DND-41 (cell line): ENCODE measurements at regions not wholly inside any gene's neighbourhood (a gene's known extent, or its start where the extent isn't known, plus 50 kb on each side); places are given as distances from the start of the nearest gene placed in this dataset.

Experiments
- ATAC-seq: fragments of 200-7000 bp; cut with Tn5 transposase; 3 replicates; pipeline ENCODE4 v1.9.1; 2021; ENCODE audit warnings: low read depth; ENCODE audit not compliant: insufficient read depth
- DNase-seq: peaks from one replicate; pipeline ENCODE4 v3.0.0-alpha.2; 2020
- H2AFZ ChIP-seq: 2 replicates; pipeline ENCODE4 v1.6.0; 2012; ENCODE audit warnings: low read depth, low read length
- H3K27ac ChIP-seq: 2 replicates; pipeline ENCODE4 v1.5.1; 2012; ENCODE audit warnings: low read length, inconsistent platforms
- H3K27me3 ChIP-seq: fragments of 200-600 bp; sonication (generic); 2 replicates; pipeline ENCODE4 v1.6.0; 2012; ENCODE audit warnings: low read length, mild to moderate bottlenecking, inconsistent platforms; ENCODE audit not compliant: insufficient read depth, poor library complexity
- H3K36me3 ChIP-seq: 2 replicates; pipeline ENCODE4 v1.5.1; 2012; ENCODE audit warnings: low read length, inconsistent platforms; ENCODE audit not compliant: insufficient read depth
- H3K4me1 ChIP-seq: 2 replicates; pipeline ENCODE4 v1.5.1; 2012; ENCODE audit warnings: mild to moderate bottlenecking, low read length; ENCODE audit not compliant: insufficient read depth
- H3K4me2 ChIP-seq: 2 replicates; pipeline ENCODE4 v1.6.0; 2012; ENCODE audit warnings: mild to moderate bottlenecking, moderate library complexity, low read length, inconsistent platforms; ENCODE audit not compliant: insufficient read depth
- H3K4me3 ChIP-seq, 2 experiments: fragments of 200-600 bp in 1 of 2; shearing (Covaris generic) in 1 of 2; 2 replicates each; pipeline ENCODE4 v1.5.1; 2012 to 2016; ENCODE audit warnings: inconsistent platforms in 2 of 2, low read length in 2 of 2, mild to moderate bottlenecking in 2 of 2, low read depth in 1 of 2, moderate library complexity in 1 of 2
- H3K79me2 ChIP-seq: 2 replicates; pipeline ENCODE4 v1.6.0; 2012; ENCODE audit warnings: low read length, inconsistent platforms; ENCODE audit not compliant: insufficient read depth
- H3K9ac ChIP-seq: 2 replicates; pipeline ENCODE4 v1.6.0; 2012; ENCODE audit warnings: low read depth, mild to moderate bottlenecking, inconsistent platforms, low read length, moderate library complexity
- H3K9me3 ChIP-seq: 2 replicates; pipeline ENCODE4 v1.5.1; 2012; ENCODE audit warnings: low read length, moderate library complexity, mild to moderate bottlenecking, inconsistent platforms; ENCODE audit not compliant: insufficient read depth, severe bottlenecking
- H4K20me1 ChIP-seq: 2 replicates; pipeline ENCODE4 v1.6.0; 2012; ENCODE audit warnings: low read length; ENCODE audit not compliant: insufficient read depth
- EZH2 ChIP-seq: IDR thresholded peaks from 3 replicates; pipeline ENCODE4 v1.6.1; 2012; ENCODE audit warnings: borderline replicate concordance, low read depth, mild to moderate bottlenecking, moderate library complexity, low read length, inconsistent platforms; ENCODE audit not compliant: severe bottlenecking
- TF ChIP-seq, protein P1 (sequence below): IDR thresholded peaks from 2 replicates; pipeline ENCODE4 v1.5.1; 2012; ENCODE audit warnings: borderline replicate concordance, low read length, moderate library complexity, mild to moderate bottlenecking; ENCODE audit not compliant: poor library complexity, severe bottlenecking; ENCODE audit errors: extremely low read depth

DNA sequence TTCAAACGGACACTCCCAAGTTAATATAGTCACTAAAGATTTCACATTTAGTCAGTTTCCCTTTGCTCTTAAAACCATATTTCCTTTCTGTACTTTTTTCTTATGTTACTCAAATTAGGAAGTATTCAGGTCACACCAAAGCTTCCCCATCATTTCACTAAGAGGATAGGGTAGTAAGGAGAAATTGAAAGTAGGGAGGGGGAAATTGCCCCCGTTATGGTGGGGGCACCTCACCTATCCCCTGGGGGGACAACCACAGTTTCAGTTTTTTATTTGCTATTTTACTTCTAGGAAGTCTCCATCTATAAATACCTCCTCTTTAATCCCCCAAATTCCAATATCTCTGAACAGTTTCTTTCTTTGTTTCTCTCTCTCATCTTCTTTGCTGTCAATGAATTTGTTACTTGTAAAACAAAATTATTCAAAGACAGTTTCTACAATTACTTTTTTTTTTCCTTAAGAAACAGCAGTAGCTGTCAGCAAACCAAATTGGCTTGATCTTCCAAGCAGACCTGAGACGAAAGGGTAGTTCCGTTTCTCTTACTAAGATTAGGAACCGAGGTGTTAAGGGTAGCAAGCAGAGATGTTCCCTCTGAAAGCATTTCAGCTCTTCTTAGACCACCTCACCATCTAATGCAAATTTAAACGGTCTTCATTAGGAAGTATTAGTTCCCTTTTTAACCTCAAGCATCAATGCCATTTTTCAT, 160.2 kb upstream of the KLF3 start:
- Histone ChIP-seq H3K79me2 (no peaks in the 10 kb centered on the region), H3K4me2 (no peak overlapping the region), H3K9ac (no peak overlapping the region), H3K4me1 (no peaks in the 10 kb centered on the region), H3K4me3 (no peak overlapping the region), H3K27me3 (peaks cover 4% of the 10 kb centered on the region), H4K20me1 (no peaks in the 10 kb centered on the region), H3K9me3 (no peaks in the 10 kb centered on the region), H2AFZ (no peak overlapping the region), H3K27ac (no peak overlapping the region), H3K36me3 (no peaks in the 10 kb centered on the region)
- ATAC-seq (no peak), DNase-seq (no peak)
- no peak for TF ChIP-seq EZH2
- TF ChIP-seq, protein P1, sequence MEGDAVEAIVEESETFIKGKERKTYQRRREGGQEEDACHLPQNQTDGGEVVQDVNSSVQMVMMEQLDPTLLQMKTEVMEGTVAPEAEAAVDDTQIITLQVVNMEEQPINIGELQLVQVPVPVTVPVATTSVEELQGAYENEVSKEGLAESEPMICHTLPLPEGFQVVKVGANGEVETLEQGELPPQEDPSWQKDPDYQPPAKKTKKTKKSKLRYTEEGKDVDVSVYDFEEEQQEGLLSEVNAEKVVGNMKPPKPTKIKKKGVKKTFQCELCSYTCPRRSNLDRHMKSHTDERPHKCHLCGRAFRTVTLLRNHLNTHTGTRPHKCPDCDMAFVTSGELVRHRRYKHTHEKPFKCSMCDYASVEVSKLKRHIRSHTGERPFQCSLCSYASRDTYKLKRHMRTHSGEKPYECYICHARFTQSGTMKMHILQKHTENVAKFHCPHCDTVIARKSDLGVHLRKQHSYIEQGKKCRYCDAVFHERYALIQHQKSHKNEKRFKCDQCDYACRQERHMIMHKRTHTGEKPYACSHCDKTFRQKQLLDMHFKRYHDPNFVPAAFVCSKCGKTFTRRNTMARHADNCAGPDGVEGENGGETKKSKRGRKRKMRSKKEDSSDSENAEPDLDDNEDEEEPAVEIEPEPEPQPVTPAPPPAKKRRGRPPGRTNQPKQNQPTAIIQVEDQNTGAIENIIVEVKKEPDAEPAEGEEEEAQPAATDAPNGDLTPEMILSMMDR, result no peak

DNA sequence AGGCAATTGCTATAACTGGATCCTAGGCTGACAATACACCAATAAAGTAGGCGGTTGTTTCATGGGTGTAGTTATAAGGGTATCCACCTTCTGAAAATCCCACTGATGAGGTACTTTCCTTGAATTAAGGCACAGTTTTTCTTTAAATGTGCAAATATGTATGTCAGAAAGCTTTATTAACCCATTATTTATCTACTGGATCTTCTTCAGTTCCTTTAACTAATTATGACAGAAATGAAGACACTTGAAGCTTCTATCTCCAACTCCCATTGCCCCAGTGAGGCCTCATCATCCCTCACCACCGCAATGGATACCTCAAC, 159.6 kb upstream of the KLF3 start:
- TF ChIP-seq, protein P1, result no peak
- no peak for TF ChIP-seq EZH2
- H4K20me1 ChIP-seq, result no peaks in the 10 kb centered on the region
- H2AFZ ChIP-seq, result no peak overlapping the region
- no peak overlapping the region for H3K27ac ChIP-seq
- H3K36me3 ChIP-seq, result no peaks in the 10 kb centered on the region
- no peak overlapping the region for H3K4me3 ChIP-seq
- no peaks in the 10 kb centered on the region for H3K79me2 ChIP-seq
- H3K9ac ChIP-seq, result no peak overlapping the region
- H3K4me1 ChIP-seq, result no peaks in the 10 kb centered on the region
- H3K4me2 ChIP-seq, result no peak overlapping the region
- peaks cover 4% of the 10 kb centered on the region for H3K27me3 ChIP-seq
- DNase-seq (no peak), ATAC-seq (no peak)
- H3K9me3 ChIP-seq, result no peaks in the 10 kb centered on the region

DNA sequence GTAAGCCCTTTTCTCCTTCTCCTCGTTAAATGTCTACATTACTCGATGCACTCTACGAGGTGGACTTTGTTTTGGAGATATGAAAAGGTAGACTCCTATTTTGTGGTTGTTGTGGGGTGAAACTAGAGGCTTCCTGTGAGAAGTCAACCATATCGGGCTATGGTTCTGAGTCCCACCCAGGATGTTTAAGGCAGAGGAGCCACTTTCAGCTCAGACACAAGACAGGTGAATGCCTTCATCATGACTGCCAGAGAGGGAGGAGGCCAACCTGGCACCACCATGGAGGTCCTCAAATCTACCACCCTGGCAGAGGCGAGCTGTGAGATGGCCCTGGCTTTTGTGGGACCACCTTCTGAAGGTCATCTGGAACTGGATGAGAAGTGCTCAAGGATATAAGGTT, 154.4 kb upstream of the KLF3 start:
- H3K27me3 ChIP-seq, result peaks cover 4% of the 10 kb centered on the region
- no peak for ATAC-seq

More for the DNA sequence above, 154.4 kb upstream of the KLF3 start:
- no peak for TF ChIP-seq EZH2
- TF ChIP-seq, protein P1, result no peak
- Histone ChIP-seq H3K4me3 (no peak overlapping the region), H2AFZ (no peak overlapping the region), H3K9ac (no peak overlapping the region), H3K79me2 (no peaks in the 10 kb centered on the region), H3K36me3 (no peaks in the 10 kb centered on the region), H3K4me2 (no peak overlapping the region), H3K4me1 (no peaks in the 10 kb centered on the region), H3K9me3 (no peaks in the 10 kb centered on the region), H4K20me1 (no peaks in the 10 kb centered on the region), H3K27ac (no peak overlapping the region)
- no peak for DNase-seq
